Suprapubic skin (tissue), 4 donors: ENCODE measurements at regions not wholly inside any gene's neighbourhood (a gene's known extent, or its start where the extent isn't known, plus 50 kb on each side); places are given as distances from the start of the nearest gene placed in this dataset.
"Not testable (repeated sequence)": the region's sequence is repeated elsewhere in the genome, so short reads cannot be mapped to it uniquely, and the experiment has no call there.

Experiments
- DNase-seq, 2 donors: peaks; one replicate each; pipeline ENCODE4 v3.0.0-alpha.2; 2019; ENCODE audit warnings: low spot score in 2 of 2
- H3K27ac ChIP-seq: fragments of 200-600 bp; sonication (generic); one replicate; pipeline ENCODE4 v1.5.1; 2019
- H3K27me3 ChIP-seq: fragments of 200-600 bp; sonication (generic); one replicate; pipeline ENCODE4 v1.5.1; 2019
- H3K36me3 ChIP-seq: fragments of 200-600 bp; sonication (generic); one replicate; pipeline ENCODE4 v1.5.1; 2019
- H3K4me1 ChIP-seq: fragments of 200-600 bp; sonication (generic); one replicate; pipeline ENCODE4 v1.5.1; 2019
- H3K4me3 ChIP-seq: fragments of 200-600 bp; sonication (generic); one replicate; pipeline ENCODE4 v1.5.1; 2019; ENCODE audit warnings: mild to moderate bottlenecking
- H3K9me3 ChIP-seq: fragments of 200-600 bp; sonication (generic); one replicate; pipeline ENCODE4 v1.5.1; 2019
- CTCF ChIP-seq, 2 donors: fragments of 200-600 bp in 1 of 2; fragments of 450-650 bp in 1 of 2; sonication (generic) in 1 of 2; IDR thresholded peaks; one replicate each; pipeline ENCODE4 v1.5.1; 2016 to 2019; ENCODE audit warnings: antibody characterized with exemption in 2 of 2, mild to moderate bottlenecking in 1 of 2, moderate library complexity in 1 of 2
- EP300 ChIP-seq: sonication (generic); formaldehyde crosslinking; IDR thresholded peaks from one replicate; pipeline ENCODE4 v1.6.1; 2017; ENCODE audit warnings: antibody characterized with exemption
- POLR2A ChIP-seq, 2 donors: fragments of 450-650 bp; IDR thresholded peaks; one replicate each; pipeline ENCODE4 v1.6.1; 2017; ENCODE audit warnings: antibody characterized with exemption in 2 of 2, mild to moderate bottlenecking in 2 of 2, moderate library complexity in 2 of 2
- POLR2AphosphoS5 ChIP-seq, 3 donors: sonication (generic); formaldehyde crosslinking; IDR thresholded peaks; one replicate each; pipeline ENCODE4 v1.6.1; 2017; ENCODE audit warnings: antibody characterized with exemption in 3 of 3
- WGBS: methylation state at CpG from one replicate; pipeline ENCODE4 v1.1.5; 2018; 5-methylcytosine and 5-hydroxymethylcytosine counted together

- Histone ChIP-seq H3K4me3 (no peak overlapping the region), H3K27ac (no peak overlapping the region), H3K9me3 (no peaks in the 10 kb centered on the region), H3K27me3 (no peaks in the 10 kb centered on the region), H3K4me1 (no peaks in the 10 kb centered on the region), H3K36me3 (no peaks in the 10 kb centered on the region)
- TF ChIP-seq EP300 (no peak), CTCF (IDR thresholded peaks at IDR 0.05) (no peak), POLR2AphosphoS5 (IDR thresholded peaks at IDR 0.05) (no peak), POLR2A (IDR thresholded peaks at IDR 0.05) (no peak)
- 48% methylated on average over 3 of the region's 3 CpGs for WGBS
- no peak for DNase-seq
Measured at GRCh38 chr18:1438967-1439366, 534.3 kb downstream of the ADCYAP1 start.

- H3K27ac ChIP-seq, H3K27me3 ChIP-seq, DNase-seq, H3K4me1 ChIP-seq, H3K36me3 ChIP-seq, H3K9me3 ChIP-seq, H3K4me3 ChIP-seq: not testable (repeated sequence)
- 81% methylated on average over 2 of the region's 2 CpGs for WGBS
Measured at GRCh38 chr18:1444062-1444461, 539.4 kb downstream of the ADCYAP1 start.

- 50% methylated on average over 1 of the region's 1 CpG for WGBS
- no peak for DNase-seq
Measured at GRCh38 chr18:1446765-1447164, 542.1 kb downstream of the ADCYAP1 start.

GRCh38 chr18:1452821-1453220 is 548.1 kb downstream of the ADCYAP1 start:
- Histone ChIP-seq H3K27me3 (no peaks in the 10 kb centered on the region), H3K9me3 (peaks cover 14% of the 10 kb centered on the region), H3K27ac (no peak overlapping the region), H3K36me3 (no peaks in the 10 kb centered on the region), H3K4me1 (no peaks in the 10 kb centered on the region), H3K4me3 (no peak overlapping the region)
- WGBS, result 39% methylated on average over 1 of the region's 1 CpG
- DNase-seq, result no peak
- TF ChIP-seq CTCF (IDR thresholded peaks at IDR 0.05) (no peak), POLR2AphosphoS5 (IDR thresholded peaks at IDR 0.05) (no peak), POLR2A (IDR thresholded peaks at IDR 0.05) (no peak)

More at GRCh38 chr18:1446765-1447164, 542.1 kb downstream of the ADCYAP1 start:
- Histone ChIP-seq H3K27me3 (no peaks in the 10 kb centered on the region), H3K36me3 (no peaks in the 10 kb centered on the region), H3K4me1 (no peaks in the 10 kb centered on the region), H3K9me3 (peaks cover 8% of the 10 kb centered on the region), H3K4me3 (no peak overlapping the region), H3K27ac (no peak overlapping the region)
- TF ChIP-seq CTCF (IDR thresholded peaks at IDR 0.05) (no peak), EP300 (no peak)

GRCh38 chr18:1455605-1456004 is 550.9 kb downstream of the ADCYAP1 start:
- no peak overlapping the region for H3K4me3 ChIP-seq
- H3K36me3 ChIP-seq, result no peaks in the 10 kb centered on the region
- DNase-seq, result no peak
- H3K27ac ChIP-seq, result no peak overlapping the region
- no peaks in the 10 kb centered on the region for H3K4me1 ChIP-seq
- peaks cover 20% of the 10 kb centered on the region for H3K9me3 ChIP-seq
- H3K27me3 ChIP-seq, result no peaks in the 10 kb centered on the region
- TF ChIP-seq EP300, result no peak
- TF ChIP-seq POLR2A (IDR thresholded peaks at IDR 0.05), result no peak
- no peak for TF ChIP-seq CTCF (IDR thresholded peaks at IDR 0.05)

- Histone ChIP-seq H3K9me3 (peaks cover 10% of the 10 kb centered on the region), H3K4me1 (no peaks in the 10 kb centered on the region), H3K4me3 (no peak overlapping the region), H3K27me3 (no peaks in the 10 kb centered on the region), H3K27ac (no peak overlapping the region), H3K36me3 (no peaks in the 10 kb centered on the region)
- TF ChIP-seq POLR2AphosphoS5 (IDR thresholded peaks at IDR 0.05) (no peak), CTCF (IDR thresholded peaks at IDR 0.05) (no peak), EP300 (no peak), POLR2A (IDR thresholded peaks at IDR 0.05) (no peak)
- DNase-seq, result no peak
- 67% methylated on average over 4 of the region's 4 CpGs for WGBS
Measured at GRCh38 chr18:1458547-1458946, 553.9 kb downstream of the ADCYAP1 start.
